H1 (cell line): ENCODE measurements at regions not wholly inside any gene's neighbourhood (a gene's known extent, or its start where the extent isn't known, plus 50 kb on each side); places are given as distances from the start of the nearest gene placed in this dataset.

ENCODE experiments used
- CTCF ChIA-PET: fragments of 300-600 bp; sonication (Branson Sonifier 250); formaldehyde crosslinking; loops from one replicate; lab custom pipeline; 2021; ENCODE audit not compliant: partially characterized antibody; lab: Charles Lee
- POLR2A ChIA-PET: fragments of 300-600 bp; sonication (Branson Sonifier 250); formaldehyde crosslinking; loops from one replicate; lab custom pipeline; 2021; ENCODE audit warnings: inconsistent platforms; ENCODE audit not compliant: partially characterized antibody; lab: Charles Lee
- DNase-seq, 2 experiments: peaks; one replicate each; pipeline versions ENCODE4 v3.0.0 to v3.0.0-alpha.2; 2010 to 2022; ENCODE audit warnings: low spot score in 2 of 2, low read depth in 1 of 2, mixed read lengths in 1 of 2
- FAIRE-seq: peaks from 2 replicates; lab custom pipeline; 2011; peaks lifted over from hg19 to GRCh38; lab: Jason Lieb, UNC
- H2AFZ ChIP-seq: 2 replicates; pipeline ENCODE4 v1.8.1; 2012; ENCODE audit warnings: low read length, inconsistent platforms
- H2AK5ac ChIP-seq: 2 replicates; pipeline ENCODE4 v1.6.1; 2013; ENCODE audit warnings: low read depth, low read length
- H2BK120ac ChIP-seq: replicated peaks from 2 replicates; pipeline ENCODE3; 2013; ENCODE audit warnings: low read depth, low read length, inconsistent platforms
- H2BK12ac ChIP-seq: 2 replicates; pipeline ENCODE4 v1.6.1; 2013; ENCODE audit warnings: low read depth, low read length
- H2BK15ac ChIP-seq: 2 replicates; pipeline ENCODE4 v1.6.1; 2013; ENCODE audit warnings: low read length
- H2BK20ac ChIP-seq: 2 replicates; pipeline ENCODE4 v1.6.1; 2013; ENCODE audit warnings: low read length
- H2BK5ac ChIP-seq: 2 replicates; pipeline ENCODE4 v1.6.1; 2013; ENCODE audit warnings: low read depth, low read length
- H3K14ac ChIP-seq: 2 replicates; pipeline ENCODE4 v1.6.1; 2013; ENCODE audit warnings: inconsistent platforms; ENCODE audit not compliant: insufficient read length
- H3K18ac ChIP-seq: 2 replicates; pipeline ENCODE4 v1.6.1; 2013; ENCODE audit warnings: low read length; ENCODE audit errors: extremely low read depth
- H3K23ac ChIP-seq: 2 replicates; pipeline ENCODE4 v1.6.1; 2013; ENCODE audit warnings: inconsistent platforms; ENCODE audit not compliant: insufficient read length
- H3K23me2 ChIP-seq: 2 replicates; pipeline ENCODE4 v1.6.1; 2013; ENCODE audit warnings: low read depth, low read length
- H3K27ac ChIP-seq: 2 replicates; pipeline ENCODE4 v1.6.1; 2011; ENCODE audit warnings: low read depth, low read length, inconsistent platforms
- H3K27me3 ChIP-seq, 4 experiments: replicated peaks in 1 of 4; 1 replicate in 1 of 4; 2 replicates in 3 of 4; pipeline versions ENCODE4 v1.6.1 to v1.8.1; 2011 to 2013; ENCODE audit warnings: low read length in 3 of 4, mild to moderate bottlenecking in 3 of 4, inconsistent platforms in 2 of 4, mixed read lengths in 2 of 4, moderate library complexity in 1 of 4; ENCODE audit not compliant: control insufficient read depth in 3 of 4, insufficient read depth in 3 of 4; ENCODE audit errors: extremely low read depth in 1 of 4
- H3K36me3 ChIP-seq, 4 experiments: 2 replicates each; pipeline versions ENCODE4 v1.6.1 to v1.8.1; 2011 to 2013; ENCODE audit warnings: mild to moderate bottlenecking in 4 of 4, low read length in 3 of 4, moderate library complexity in 2 of 4, control low read depth in 1 of 4, inconsistent platforms in 1 of 4; ENCODE audit not compliant: insufficient read depth in 4 of 4, control insufficient read depth in 2 of 4
- H3K4ac ChIP-seq: replicated peaks from 2 replicates; pipeline ENCODE3; 2013; ENCODE audit warnings: low read length, low read depth, mixed read lengths, inconsistent platforms; ENCODE audit not compliant: insufficient read length
- H3K4me1 ChIP-seq, 4 experiments: replicated peaks in 1 of 4; 1 replicate in 1 of 4; 2 replicates in 3 of 4; pipeline versions ENCODE4 v1.6.1 to v1.8.1; 2011 to 2013; ENCODE audit warnings: low read length in 3 of 4, inconsistent platforms in 2 of 4, mixed read lengths in 1 of 4; ENCODE audit not compliant: insufficient read depth in 4 of 4, control insufficient read depth in 3 of 4
- H3K4me2 ChIP-seq, 2 experiments: 2 replicates each; pipeline versions ENCODE4 v1.6.1 to v1.8.1; 2011 to 2013; ENCODE audit warnings: low read depth in 2 of 2, low read length in 2 of 2, control low read depth in 1 of 2, inconsistent platforms in 1 of 2, mild to moderate bottlenecking in 1 of 2; ENCODE audit not compliant: insufficient read depth in 1 of 2
- H3K4me3 ChIP-seq, 4 experiments: fragments of 200-600, 300-600 bp in 1 of 4; sonication (generic), shearing (Covaris generic), sonication (Bioruptor Twin) in 1 of 4; 2 replicates each; pipeline versions ENCODE4 v1.5.1 to v1.8.1; 2011 to 2016; ENCODE audit warnings: low read length in 4 of 4, low read depth in 3 of 4, control low read depth in 2 of 4, inconsistent platforms in 2 of 4, mild to moderate bottlenecking in 2 of 4, mixed read lengths in 1 of 4, moderate library complexity in 1 of 4; ENCODE audit not compliant: insufficient read depth in 2 of 4; ENCODE audit errors: extremely low read depth in 1 of 4
- H3K56ac ChIP-seq: replicated peaks from 2 replicates; pipeline ENCODE3; 2013; ENCODE audit warnings: low read depth, mild to moderate bottlenecking, mixed read lengths, low read length, inconsistent platforms; ENCODE audit not compliant: insufficient read length
- H3K79me1 ChIP-seq: 2 replicates; pipeline ENCODE4 v1.6.1; 2013; ENCODE audit warnings: low read depth, low read length, control low read depth
- H3K79me2 ChIP-seq, 2 experiments: 2 replicates each; pipeline versions ENCODE4 v1.6.1 to v1.8.1; 2012 to 2013; ENCODE audit warnings: low read length in 2 of 2, mild to moderate bottlenecking in 2 of 2, inconsistent platforms in 1 of 2; ENCODE audit not compliant: insufficient read depth in 2 of 2, control insufficient read depth in 1 of 2
- H3K9ac ChIP-seq, 4 experiments: replicated peaks in 1 of 4; 1 replicate in 1 of 4; 2 replicates in 3 of 4; pipeline versions ENCODE4 v1.6.1 to v1.8.1; 2011 to 2013; ENCODE audit warnings: low read depth in 3 of 4, low read length in 3 of 4, control low read depth in 2 of 4, mild to moderate bottlenecking in 2 of 4, moderate library complexity in 2 of 4, inconsistent platforms in 1 of 4; ENCODE audit errors: extremely low read depth in 1 of 4
- H3K9me3 ChIP-seq, 2 experiments: 2 replicates each; pipeline versions ENCODE4 v1.6.1 to v1.8.1; 2012 to 2013; ENCODE audit warnings: mild to moderate bottlenecking in 2 of 2, moderate library complexity in 2 of 2, control low read depth in 1 of 2, inconsistent platforms in 1 of 2, low read depth in 1 of 2, low read length in 1 of 2, mixed read lengths in 1 of 2; ENCODE audit not compliant: insufficient read depth in 2 of 2
- H4K20me1 ChIP-seq, 2 experiments: replicated peaks in 1 of 2; 2 replicates each; pipeline versions ENCODE3 to v1.8.1; 2011 to 2013; ENCODE audit warnings: inconsistent platforms in 2 of 2, low read length in 2 of 2, mild to moderate bottlenecking in 1 of 2; ENCODE audit not compliant: insufficient read depth in 2 of 2, control insufficient read depth in 1 of 2
- H4K5ac ChIP-seq: 2 replicates; pipeline ENCODE4 v1.6.1; 2013; ENCODE audit warnings: low read length, low read depth, mixed read lengths, inconsistent platforms; ENCODE audit not compliant: insufficient read length
- H4K8ac ChIP-seq: 2 replicates; pipeline ENCODE4 v1.8.0; 2013; ENCODE audit warnings: mild to moderate bottlenecking, moderate library complexity, low read length, inconsistent platforms; ENCODE audit not compliant: insufficient read depth; ENCODE audit errors: extremely low read depth
- H4K91ac ChIP-seq: replicated peaks from 2 replicates; pipeline ENCODE3; 2013; ENCODE audit warnings: low read length, mixed read lengths, inconsistent platforms; ENCODE audit not compliant: insufficient read length
- GTF2F1 ChIP-seq: IDR thresholded peaks from 2 replicates; pipeline ENCODE4 v1.6.1; 2012; ENCODE audit warnings: low read depth, low read length, improper control_type of control experiment, borderline replicate concordance
- MAFK ChIP-seq: IDR thresholded peaks from 2 replicates; pipeline ENCODE4 v1.6.1; 2012; ENCODE audit warnings: low read depth, mild to moderate bottlenecking, improper control_type of control experiment, low read length
- TEAD4 ChIP-seq: IDR thresholded peaks from 2 replicates; pipeline ENCODE4 v1.6.1; 2012; ENCODE audit warnings: low read depth, low read length, inconsistent platforms, mixed read lengths
- WGBS, 2 experiments: shearing (Covaris generic) in 1 of 2; methylation state at CpG; one replicate each; pipeline versions ENCODE4 v1.1.6 to v1.1.7; 2013 to 2015; ENCODE audit warnings: low lambda C conversion rate in 2 of 2, mixed read lengths in 2 of 2, inconsistent platforms in 1 of 2, low coverage in 1 of 2, missing lambda C conversion rate in 1 of 2; ENCODE audit not compliant: insufficient replicate concordance in 2 of 2, insufficient coverage in 1 of 2, insufficient read length in 1 of 2; ENCODE audit errors: extremely low coverage in 1 of 2, missing lambda C conversion rate in 1 of 2; 5-methylcytosine and 5-hydroxymethylcytosine counted together

GRCh38 chr2:144040834-144041233 is 479.1 kb downstream of the ZEB2 start:
- Histone ChIP-seq H4K8ac (no peak overlapping the region), H3K9me3 (no peaks in the 10 kb centered on the region), H4K91ac (no peak overlapping the region), H2AK5ac (no peak overlapping the region), H3K23ac (no peak overlapping the region), H3K4me3 (no peak overlapping the region), H2BK12ac (no peak overlapping the region), H3K9ac (no peak overlapping the region), H3K14ac (no peak overlapping the region), H2BK120ac (no peak overlapping the region), H2AFZ (no peak overlapping the region), H3K79me2 (no peaks in the 10 kb centered on the region), H4K20me1 (no peaks in the 10 kb centered on the region), H3K27ac (no peak overlapping the region), H3K79me1 (no peaks in the 10 kb centered on the region), H3K56ac (no peak overlapping the region), H3K4me1 (no peaks in the 10 kb centered on the region; a peak in 1 of 7 replicates), H2BK15ac (no peak overlapping the region), H2BK20ac (no peak overlapping the region), H3K23me2 (no peaks in the 10 kb centered on the region), H3K4ac (no peak overlapping the region), H3K36me3 (no peaks in the 10 kb centered on the region), H2BK5ac (no peak overlapping the region), H3K27me3 (no peaks in the 10 kb centered on the region), H3K4me2 (no peak overlapping the region), H4K5ac (no peak overlapping the region), H3K18ac (no peak overlapping the region)
- DNase-seq (no peak), FAIRE-seq (no peak)
- no peak for TF ChIP-seq TEAD4
- no peak for TF ChIP-seq GTF2F1
- TF ChIP-seq MAFK, result no peak
- 98% methylated on average over 2 of the region's 2 CpGs; no CpG with 5 or more reads in 1 of the 2 experiments for WGBS, 2 experiments
- POLR2A ChIA-PET, result no interaction called here
- CTCF ChIA-PET, result no interaction called here
